ENCODE measurements at regions not wholly inside any gene's neighbourhood (a gene's known extent, or its start where the extent isn't known, plus 50 kb on each side); places are given as distances from the start of the nearest gene placed in this dataset.
A peak's percentile ranks its signal among the peaks of the same experiment; 100 is the strongest.
"Not testable (repeated sequence)": the region's sequence is repeated elsewhere in the genome, so short reads cannot be mapped to it uniquely, and the experiment has no call there.

DNA sequence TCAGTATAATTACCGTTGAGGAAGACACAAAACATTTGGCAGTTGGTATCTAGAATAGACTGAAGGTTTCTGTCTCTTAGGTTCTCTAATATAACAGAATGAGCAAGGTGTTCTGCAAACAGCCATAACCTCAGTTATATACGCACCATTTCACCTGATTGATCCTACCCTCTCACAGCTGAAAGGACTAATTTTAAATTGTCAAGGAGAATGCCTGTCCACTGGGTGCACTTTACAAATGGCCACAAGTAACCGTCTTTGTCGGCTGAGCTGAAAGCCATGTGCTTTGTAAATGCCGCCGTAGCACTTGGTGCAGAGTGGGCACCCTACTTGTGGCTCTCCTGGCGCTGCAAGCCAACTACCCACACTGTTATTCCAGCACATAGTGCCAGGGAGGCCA, 466.3 kb downstream of the AACS start:
- FAIRE-seq (no peak), DNase-seq (ENCODE audit: low spot score in 2 of 2) (no peak)

DNA sequence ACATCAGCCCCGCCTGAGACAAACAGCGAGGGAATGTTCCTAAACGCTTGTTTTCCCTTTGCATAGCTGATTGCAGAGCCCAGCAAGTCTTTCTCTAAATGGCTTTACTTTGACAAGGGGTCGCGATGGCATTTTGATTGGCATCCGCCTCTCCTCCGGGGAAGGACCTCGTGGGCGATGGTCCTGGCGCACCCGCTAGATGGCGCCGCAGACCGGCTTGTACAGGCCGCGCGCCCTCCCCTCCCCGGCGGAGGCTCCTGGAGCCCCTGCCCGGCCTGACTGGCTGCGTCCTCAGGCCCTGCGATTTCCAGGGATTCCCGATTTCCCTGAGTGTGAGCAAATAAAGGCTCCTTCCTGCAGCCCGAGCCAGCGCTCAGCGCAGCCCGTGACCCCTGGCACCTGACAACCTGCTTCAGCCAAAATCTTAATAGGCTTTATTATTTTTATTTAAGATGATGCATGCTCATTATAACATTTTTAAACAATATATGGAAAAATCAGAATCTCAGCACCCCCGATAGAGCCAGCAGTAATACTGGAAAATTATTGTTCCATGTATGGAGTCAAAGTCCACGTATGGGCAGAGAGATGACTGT, 468.3 kb downstream of the AACS start:
- DNase-seq (ENCODE audit: low spot score in 2 of 2) (peak; percentile 23 to 50), FAIRE-seq (no peak)

DNA sequence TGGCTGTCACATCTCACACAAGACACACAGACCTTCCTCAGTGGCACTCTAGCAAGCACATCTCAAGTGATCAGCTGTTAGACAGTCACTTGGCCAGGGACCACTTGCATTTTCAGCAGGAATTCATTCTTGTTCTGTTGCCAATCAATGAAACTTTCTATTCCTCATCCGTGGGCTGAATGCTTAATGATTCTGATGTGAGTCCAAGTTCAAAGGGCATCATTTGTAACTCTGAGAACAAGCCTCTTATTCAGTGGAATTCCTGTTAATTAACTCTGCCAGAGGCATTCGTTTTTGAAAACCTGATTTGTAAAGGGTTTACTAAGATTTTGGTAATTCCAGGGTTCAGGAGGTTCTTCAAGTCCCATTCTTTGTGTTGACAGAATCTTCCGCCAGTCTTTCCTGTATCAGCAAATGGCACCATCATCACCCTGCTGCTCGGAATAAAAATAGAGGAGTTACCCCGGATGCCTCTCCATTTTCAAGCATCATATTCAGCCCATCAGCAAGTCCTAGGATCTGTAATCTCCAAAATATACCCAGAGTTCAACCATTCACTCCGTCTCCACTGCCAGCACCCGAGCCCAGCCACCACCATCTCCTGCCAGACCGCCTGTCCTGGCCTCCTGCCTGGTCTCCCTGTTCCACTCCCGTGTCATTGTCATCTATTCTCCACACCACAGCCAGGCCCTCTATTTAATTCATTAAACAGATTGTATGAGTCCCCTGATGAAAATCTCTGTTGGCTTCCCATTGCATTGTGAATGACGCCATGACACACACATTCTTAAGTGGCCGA, 473.4 kb downstream of the AACS start:
- FAIRE-seq (no peak), DNase-seq (ENCODE audit: low spot score in 2 of 2) (no peak)

DNA sequence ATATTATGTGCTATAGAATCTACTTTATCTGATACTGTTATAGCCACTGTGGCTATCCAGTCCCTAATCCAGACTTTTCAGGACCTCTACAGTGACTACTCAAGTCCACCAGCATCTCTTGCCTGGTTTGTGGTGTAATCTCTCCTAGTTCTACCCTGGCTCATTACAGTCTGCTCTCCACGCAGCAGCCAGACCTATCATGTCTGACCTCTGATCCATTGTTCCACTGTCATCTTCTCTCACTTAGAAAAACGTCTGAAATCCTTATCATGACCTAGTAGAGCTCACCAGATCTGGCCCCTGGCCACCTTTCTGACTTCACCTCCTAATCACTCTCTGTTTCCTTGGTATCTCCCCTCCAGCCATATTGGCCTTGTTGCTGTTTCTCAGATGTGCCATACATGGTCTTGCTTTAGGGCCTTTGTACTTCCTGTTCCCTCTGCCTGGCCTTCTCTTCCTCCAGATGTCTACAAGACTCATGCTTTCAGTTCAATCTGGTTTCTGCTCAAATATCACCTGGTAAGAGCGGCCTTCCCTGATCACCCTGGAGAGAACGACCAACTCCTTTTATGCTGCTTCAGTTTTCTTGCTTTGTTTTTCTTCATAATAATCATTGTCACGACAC, 475.5 kb downstream of the AACS start:
- no peak for DNase-seq (ENCODE audit: low spot score in 2 of 2)
- no peak for FAIRE-seq

DNA sequence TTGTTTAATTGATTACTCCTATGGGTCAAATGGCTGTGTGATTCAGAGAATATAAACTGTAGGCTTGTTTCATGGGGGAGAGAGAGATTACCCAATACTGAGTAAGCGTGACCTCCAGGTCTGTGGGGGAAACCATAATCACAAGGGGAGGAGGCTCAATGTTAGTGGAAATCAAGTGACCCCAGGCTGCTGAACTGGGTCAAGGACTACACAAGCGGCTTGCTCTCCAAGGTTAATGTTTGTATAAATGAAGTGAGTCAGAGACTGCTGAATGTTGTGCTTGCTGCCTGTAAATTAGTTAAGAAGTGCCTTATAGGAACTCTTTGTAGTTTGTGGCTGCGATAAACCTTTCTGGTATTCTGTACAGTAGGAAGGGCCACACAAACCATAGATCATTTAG, 479.7 kb downstream of the AACS start:
- FAIRE-seq = no peak
- no peak for DNase-seq (ENCODE audit: low spot score in 2 of 2)

DNA sequence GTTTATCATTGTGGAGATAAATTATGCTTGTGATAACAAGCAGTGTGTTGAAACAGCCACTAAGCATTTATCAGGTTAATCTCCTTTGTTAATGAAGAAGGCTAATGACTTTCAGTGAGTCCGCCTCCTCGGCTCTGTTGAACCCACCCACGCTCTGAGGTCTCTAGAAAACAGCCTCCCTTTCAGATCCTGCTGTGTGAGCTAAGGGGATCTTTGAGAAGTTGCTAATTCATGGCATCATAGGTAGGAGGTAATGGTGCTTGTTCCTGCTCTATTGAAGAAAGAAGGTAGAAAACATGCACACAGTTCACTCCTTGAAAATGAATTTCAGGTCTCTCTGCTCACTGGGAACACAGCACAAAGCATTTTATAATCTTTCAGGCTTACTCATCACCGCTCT, 483.9 kb downstream of the AACS start:
- FAIRE-seq = no peak
- no peak for DNase-seq (ENCODE audit: low spot score in 2 of 2)

DNA sequence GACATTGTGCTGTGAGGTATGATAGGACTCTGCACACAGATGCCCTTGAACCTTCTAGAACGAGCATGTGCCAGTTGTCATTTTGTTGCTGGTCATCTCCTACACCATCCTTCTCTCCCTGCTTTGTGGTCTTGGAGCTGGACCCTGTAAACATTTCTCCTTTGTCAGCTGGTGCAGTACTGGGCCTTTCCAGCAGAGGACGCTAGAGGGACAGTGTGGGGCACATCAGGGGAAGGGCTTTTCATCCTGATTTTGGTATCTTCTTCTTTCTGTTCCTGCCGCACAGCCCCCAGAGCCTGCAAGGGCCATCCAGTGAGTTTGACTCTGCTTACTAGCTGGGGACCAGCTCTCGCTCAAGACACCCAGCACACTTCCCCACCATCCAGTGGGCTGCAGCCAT, 484.6 kb downstream of the AACS start:
- FAIRE-seq = no peak
- DNase-seq (ENCODE audit: low spot score in 2 of 2) = no peak

DNA sequence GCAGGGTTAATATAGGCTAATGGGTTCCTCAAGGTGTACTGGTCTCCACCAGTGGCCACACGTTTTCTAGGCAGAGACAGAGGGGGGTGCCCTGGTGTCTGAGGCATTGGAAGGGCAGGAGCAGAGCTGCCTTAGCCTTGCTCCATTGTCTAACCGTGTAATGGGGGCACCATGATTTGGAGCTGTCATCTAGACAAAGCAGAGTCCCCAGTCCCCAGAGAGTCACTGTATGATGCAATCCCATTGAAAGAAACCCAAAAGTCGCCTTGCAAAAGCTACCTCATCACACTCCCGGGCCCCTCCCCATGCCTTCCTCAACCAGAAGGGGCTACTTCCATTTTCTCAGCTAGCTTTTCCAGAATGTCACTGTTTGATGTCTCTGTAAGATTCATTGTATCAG, 487.1 kb downstream of the AACS start:
- DNase-seq (ENCODE audit: low spot score in 2 of 2) (no peak), FAIRE-seq (no peak)

DNA sequence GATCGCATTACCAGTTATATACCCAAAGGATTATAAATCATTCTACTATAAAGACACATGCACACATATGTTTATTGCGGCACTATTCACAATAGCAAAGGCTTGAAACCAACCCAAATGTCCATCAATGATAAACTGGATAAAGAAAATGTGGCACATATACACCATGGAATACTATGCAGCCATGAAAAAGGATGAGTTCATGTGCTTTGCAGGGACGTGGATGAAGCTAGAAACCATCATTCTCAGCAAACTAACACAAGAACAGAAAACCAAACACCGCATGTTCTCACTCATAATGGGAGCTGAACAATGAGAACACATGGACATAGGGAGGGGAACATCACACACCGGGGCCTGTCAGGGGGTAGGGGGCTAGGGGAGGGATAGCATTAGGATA, 495.8 kb downstream of the AACS start:
- FAIRE-seq; DNase-seq (ENCODE audit: low spot score in 2 of 2): not testable (repeated sequence)

DNA sequence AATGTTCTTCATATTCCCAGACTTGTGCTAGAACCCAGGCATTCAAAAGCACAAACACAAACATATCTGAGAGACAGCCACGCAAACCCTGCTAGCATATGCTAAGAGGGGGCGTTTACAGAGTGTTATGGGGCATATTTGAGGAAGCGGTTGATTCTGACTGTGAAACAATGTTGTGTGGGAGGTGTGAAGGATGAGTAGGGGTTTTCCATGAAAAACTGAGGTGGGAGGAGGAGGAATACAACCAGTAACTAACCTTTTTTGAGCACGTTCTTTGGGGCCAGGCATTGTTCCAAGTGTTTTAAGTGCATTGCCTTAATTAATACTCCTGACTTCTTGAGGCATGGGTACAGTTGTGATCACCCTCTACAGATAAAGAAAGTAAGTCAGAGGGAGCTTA, 499.5 kb downstream of the AACS start:
- FAIRE-seq (no peak), DNase-seq (ENCODE audit: low spot score in 2 of 2) (no peak)

DNA sequence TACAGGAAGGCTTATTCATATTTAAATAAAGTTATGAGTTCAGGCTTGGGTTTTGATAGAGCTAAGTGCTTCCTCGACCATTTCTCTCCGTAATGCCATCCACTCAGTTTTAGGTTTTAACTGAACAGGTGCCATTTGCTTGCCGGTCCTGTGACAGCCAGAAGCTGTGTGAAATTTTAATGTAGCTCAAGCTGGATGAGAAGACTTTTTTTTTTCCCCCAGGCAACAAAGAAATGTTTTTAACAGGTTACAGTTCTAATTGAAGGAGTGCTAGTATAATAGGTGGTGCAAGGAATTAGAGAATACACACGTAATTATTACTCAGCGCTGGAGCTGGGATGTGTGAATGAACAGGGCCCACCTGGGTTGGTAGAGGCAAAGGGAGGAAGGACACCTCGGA, 502.3 kb downstream of the AACS start:
- no peak for FAIRE-seq
- DNase-seq (ENCODE audit: low spot score in 2 of 2) = no peak

DNA sequence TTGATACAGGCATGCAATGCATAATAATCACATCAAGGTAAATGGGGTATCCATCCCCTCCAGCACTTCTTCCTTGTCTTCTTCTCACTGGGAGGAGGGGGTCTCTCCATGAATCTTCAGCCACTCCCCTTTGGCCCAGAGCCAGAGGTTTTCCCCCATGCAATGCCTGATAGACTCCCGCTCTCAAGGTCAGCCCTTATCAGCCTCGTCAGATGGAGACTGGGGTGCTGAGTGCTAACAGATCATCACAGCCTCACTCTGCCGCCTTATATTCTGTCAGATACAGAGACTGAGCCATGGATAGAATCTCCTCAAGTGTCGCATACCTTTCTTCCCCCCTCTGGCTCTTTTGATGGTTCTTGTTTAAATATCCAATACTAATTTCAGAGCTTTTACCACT, 503.1 kb downstream of the AACS start:
- DNase-seq (ENCODE audit: low spot score in 2 of 2) (no peak), FAIRE-seq (no peak)

DNA sequence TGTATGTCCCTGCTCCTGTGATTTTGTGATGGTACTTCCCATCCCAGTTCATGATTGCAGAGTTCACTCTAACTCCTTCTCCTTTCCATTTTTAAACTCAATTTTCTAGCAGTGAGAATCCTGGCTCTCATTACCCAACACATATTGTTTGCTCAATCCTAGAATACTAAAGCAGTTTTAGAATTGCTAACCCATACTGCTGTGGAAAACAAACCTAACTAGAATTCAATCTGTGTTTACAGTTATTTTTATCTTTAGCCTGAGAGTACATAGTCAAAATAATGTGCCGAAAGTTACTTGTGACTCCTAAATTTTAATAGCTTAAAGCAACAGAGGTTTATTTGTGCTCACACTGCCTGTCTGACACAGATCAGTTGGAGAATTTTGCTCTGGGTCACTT, 508.0 kb downstream of the AACS start:
- FAIRE-seq (no peak), DNase-seq (ENCODE audit: low spot score in 2 of 2) (no peak)

DNA sequence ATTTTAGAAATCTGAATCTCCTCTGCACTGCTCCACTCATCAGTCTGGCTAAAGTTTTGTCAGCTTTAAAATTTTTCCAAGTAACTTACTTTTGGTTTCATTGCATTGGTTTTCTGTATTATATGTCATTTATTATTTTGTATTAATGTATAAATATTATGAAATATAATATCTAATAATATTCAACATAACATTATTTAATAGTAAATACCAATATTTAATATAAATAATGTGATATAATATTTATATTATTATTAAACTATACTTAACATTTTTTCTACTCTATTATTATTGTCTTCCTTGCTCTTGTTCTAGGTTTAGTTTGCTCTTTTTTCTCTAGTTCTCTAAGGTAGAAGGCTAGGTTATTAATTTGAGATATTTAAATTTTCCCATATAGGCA, 512.1 kb downstream of the AACS start:
- no peak for DNase-seq (ENCODE audit: low spot score in 2 of 2)
- peak; percentile 96 for FAIRE-seq

DNA sequence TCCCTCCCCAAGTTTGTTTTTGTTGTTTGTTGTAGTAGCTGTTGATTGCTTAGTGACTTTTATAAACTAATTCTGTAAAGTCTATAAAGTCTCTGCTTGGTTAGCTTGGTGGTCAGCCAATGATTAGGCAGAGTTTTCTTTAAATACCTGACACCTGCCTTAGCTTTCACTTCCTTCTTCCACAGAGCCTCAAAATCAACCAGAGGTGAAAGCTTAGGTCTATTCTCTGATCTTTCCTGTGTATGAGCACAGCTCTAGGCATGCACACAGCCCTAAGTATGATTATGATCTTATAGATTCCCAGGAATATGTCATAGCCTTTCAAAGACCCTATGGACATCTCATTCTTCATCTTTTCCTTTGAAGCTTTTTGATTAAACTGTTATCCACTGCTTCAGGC, 514.7 kb downstream of the AACS start:
- FAIRE-seq (no peak), DNase-seq (ENCODE audit: low spot score in 2 of 2) (no peak)

DNA sequence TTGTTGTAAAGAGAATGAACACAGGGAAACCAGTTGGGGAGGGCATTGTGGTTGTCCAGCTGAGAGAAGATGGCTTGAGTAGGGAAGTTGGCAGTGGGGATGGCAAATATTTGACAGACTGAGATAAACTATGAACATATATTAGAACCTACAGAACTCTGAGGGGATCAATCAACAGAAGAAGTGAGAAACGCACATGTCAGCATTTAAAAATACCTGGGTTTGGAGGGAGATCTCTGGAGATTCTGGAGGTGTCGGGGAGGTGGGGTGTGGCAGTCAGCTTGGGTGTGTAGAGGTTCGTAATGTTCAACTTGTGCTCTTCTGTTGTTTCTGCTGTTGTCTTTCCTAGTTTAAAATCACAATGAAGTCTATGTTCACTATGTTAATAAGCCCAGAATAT, 517.8 kb downstream of the AACS start:
- FAIRE-seq = no peak
- DNase-seq (ENCODE audit: low spot score in 2 of 2) = no peak

DNA sequence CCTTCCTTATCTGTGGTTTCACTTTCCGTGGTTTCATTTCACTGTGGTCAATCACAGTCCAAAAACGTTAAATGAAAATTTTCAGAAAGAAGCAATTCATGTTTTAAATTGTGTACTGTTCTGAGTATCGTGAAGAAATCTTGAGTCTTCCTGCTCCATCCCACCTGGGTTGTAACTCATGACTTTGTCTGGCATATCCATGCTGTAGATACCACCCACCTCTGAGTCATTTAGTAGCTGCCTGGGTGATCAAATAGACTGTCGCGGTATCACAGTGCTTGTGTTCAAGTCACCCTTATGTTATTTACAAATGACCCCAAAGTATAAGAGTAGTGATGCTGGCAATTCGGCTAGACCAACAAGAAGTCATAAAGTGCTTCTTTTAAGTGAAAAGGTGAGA, 521.2 kb downstream of the AACS start:
- FAIRE-seq = no peak
- DNase-seq (ENCODE audit: low spot score in 2 of 2) = no peak

DNA sequence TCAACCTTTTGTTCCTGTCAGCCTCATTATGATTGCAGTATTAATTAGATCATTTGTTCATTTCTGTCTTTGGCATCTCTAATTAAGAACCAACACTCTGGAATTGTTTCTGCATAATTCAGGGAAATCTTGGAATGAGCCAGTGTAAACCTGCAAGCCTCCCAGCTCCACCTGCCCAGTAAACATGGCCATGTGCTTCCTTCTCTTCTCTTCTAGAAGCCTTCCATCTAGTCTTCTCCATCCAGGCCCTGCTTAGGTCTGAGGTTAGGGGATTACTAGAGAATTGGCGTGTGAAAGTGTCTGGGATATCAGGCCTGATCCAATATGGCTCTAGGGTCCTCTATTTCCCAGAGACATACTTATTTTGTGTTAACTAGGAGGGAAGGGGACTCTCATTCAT, 528.0 kb downstream of the AACS start:
- no peak for DNase-seq (ENCODE audit: low spot score in 2 of 2)
- FAIRE-seq = no peak

DNA sequence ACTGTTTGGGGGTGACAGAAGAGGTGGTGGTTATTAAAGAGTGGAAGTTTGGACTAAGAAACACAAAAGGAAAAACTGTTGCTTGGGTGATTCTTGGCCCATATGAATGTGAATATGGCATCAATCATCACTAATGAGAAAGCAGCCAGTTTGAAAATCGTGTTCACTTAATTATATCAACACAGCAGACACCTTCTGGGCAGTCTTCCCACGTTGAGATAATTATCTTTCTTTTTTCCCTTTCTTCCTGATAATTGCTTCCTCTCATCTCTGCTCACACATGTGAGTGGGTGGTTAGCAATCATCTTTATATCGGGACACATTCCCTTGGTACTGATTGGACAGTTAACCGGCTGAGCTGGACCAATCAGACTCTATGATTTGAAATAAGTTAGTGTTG, 539.7 kb downstream of the AACS start:
- DNase-seq (ENCODE audit: low spot score in 2 of 2) (no peak), FAIRE-seq (no peak)

DNA sequence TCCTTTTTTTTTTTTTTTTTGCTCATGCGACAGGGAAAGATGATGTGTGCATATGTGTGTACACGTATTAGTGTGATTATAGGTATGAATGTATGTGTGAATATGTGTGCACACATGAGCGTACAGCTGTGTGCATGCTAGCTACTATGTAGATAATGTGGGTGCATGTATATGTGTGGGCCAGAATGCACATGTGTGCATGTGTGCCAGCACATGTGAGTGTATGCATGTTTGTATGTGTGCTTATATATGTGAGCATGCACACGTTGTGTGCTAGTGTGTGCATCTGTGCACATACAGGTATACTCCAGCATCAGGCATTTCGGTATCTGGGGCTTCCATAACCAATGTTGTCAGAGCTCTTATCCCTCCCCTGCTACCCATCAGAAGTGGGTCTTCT, 541.1 kb downstream of the AACS start:
- no peak for DNase-seq (ENCODE audit: low spot score in 2 of 2)
- no peak for FAIRE-seq

DNA sequence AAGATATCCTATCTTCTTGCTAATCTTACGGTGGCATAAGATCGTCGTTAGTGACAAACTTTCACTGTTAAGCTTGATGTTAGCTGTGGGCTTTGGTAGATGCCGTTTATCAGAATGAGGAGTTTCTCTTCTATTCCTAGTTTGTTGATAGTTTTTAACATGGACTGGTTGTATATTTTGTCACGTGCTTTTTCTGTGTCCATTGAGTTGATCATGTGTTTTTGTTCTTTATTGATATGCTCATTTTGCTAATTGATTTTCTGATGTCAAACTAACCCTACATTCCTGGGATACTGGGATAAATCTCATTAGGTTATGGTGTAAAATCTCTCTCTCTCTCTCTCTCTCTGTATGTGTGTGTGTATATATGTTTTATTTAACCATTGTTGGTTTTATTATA, 545.1 kb downstream of the AACS start:
- FAIRE-seq (no peak), DNase-seq (ENCODE audit: low spot score in 2 of 2) (no peak)

DNA sequence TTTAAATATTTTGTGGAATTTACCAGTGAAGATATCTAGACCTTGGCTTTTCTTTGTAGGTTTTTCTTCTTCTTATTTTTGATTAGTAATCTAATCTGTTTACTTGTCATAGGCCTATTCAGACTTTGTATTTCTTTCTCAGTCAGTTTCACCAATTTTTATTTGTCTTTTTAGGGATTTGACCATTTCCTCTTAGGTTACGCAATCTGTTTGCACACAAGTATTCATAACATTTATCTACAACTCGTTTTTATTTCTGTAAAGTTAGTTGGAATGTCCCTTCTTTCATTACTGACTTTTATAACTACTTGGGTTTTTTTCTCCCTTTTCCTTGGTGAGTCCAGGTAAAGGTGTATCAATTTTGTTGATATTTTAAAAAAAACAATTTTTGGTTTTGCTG, 545.7 kb downstream of the AACS start:
- peak; percentile 23 for FAIRE-seq
- no peak for DNase-seq (ENCODE audit: low spot score in 2 of 2)

Measured in frontal cortex (tissue), 3 donors.